Right cardiac atrium (tissue), 5 donors: ENCODE measurements at regions not wholly inside any gene's neighbourhood (a gene's known extent, or its start where the extent isn't known, plus 50 kb on each side); places are given as distances from the start of the nearest gene placed in this dataset.

ENCODE experiments used
- ATAC-seq, 2 donors: fragments of 200-7000 bp; cut with Tn5 transposase; one replicate each; pipeline versions ENCODE4 v1.8.0 to v1.9.1; 2020; ENCODE audit warnings: moderate library complexity in 2 of 2, mild to moderate bottlenecking in 1 of 2
- DNase-seq, 3 donors: peaks; one replicate each; pipeline ENCODE4 v3.0.0-alpha.2; 2020
- H3K27ac ChIP-seq: one replicate; pipeline ENCODE4 v1.5.1; 2013; ENCODE audit warnings: mild to moderate bottlenecking, low read length, control low read depth, moderate library complexity
- H3K27me3 ChIP-seq: one replicate; pipeline ENCODE4 v1.6.1; 2013; ENCODE audit not compliant: control insufficient read depth, insufficient read depth
- H3K4me1 ChIP-seq: one replicate; pipeline ENCODE4 v1.6.1; 2013; ENCODE audit warnings: low read length; ENCODE audit not compliant: control insufficient read depth, insufficient read depth
- H3K4me3 ChIP-seq: one replicate; pipeline ENCODE4 v1.5.1; 2013; ENCODE audit warnings: low read length, control low read depth
- H3K9me3 ChIP-seq: one replicate; pipeline ENCODE4 v1.6.1; 2013; ENCODE audit warnings: low read length; ENCODE audit not compliant: control insufficient read depth
- WGBS: extraction: QIAGEN DNeasy Blood & Tissue Kit; methylation state at CpG from one replicate; pipeline ENCODE4 v1.1.7; 2013; 5-methylcytosine and 5-hydroxymethylcytosine counted together
- intact Hi-C, 4 donors: fragments of 100-400 bp; cut with DNase I; formaldehyde crosslinking; loops; one replicate each; pipeline versions ENCODE4 v1.11.0 to v1.14.0; 2022 to 2023
- donor health status: healthy with polysubstance abuse.
- donor health status: DM: no; HTN: yes; CAD: no.
- donor health status: DM: no; HTN: no; CAD: no.
- donor health status: DM: no; HTN: yes; CAD: no; lungs with severe emphysema.
- donor health status: DM: yes; HTN: yes; CAD: no.

GRCh38 chr3:118755253-118755801, 279.3 kb downstream of the IGSF11 start:
- intact Hi-C loops = no loop called here
- H3K9me3 ChIP-seq = no peaks in the 10 kb centered on the region
- DNase-seq (no peak), ATAC-seq (no peak)
- WGBS = 39% methylated on average over 3 of the region's 3 CpGs
- H3K4me1 ChIP-seq = no peaks in the 10 kb centered on the region
- H3K4me3 ChIP-seq = no peak overlapping the region
- no peak overlapping the region for H3K27ac ChIP-seq
- no peaks in the 10 kb centered on the region for H3K27me3 ChIP-seq

- H3K27ac ChIP-seq = no peak overlapping the region
- no peaks in the 10 kb centered on the region for H3K4me1 ChIP-seq
- no peaks in the 10 kb centered on the region for H3K27me3 ChIP-seq
- DNase-seq = no peak
- no peaks in the 10 kb centered on the region for H3K9me3 ChIP-seq
- intact Hi-C loops = no loop called here
- ATAC-seq = no peak
- 67% methylated on average over 5 of the region's 5 CpGs for whole genome bisulfite sequencing
- no peak overlapping the region for H3K4me3 ChIP-seq
These were observed 273.9 kb downstream of the IGSF11 start for GRCh38 chr3:118760585-118761290.

GRCh38 chr3:118761291-118761606, 273.4 kb downstream of the IGSF11 start:
- intact Hi-C loops = no loop called here
- no peak for ATAC-seq

GRCh38 chr3:118765636-118766305, 268.9 kb downstream of the IGSF11 start:
- Histone ChIP-seq H3K27me3 (no peaks in the 10 kb centered on the region), H3K4me3 (no peak overlapping the region), H3K27ac (no peak overlapping the region), H3K9me3 (no peaks in the 10 kb centered on the region), H3K4me1 (no peaks in the 10 kb centered on the region)
- intact Hi-C loops = no loop called here
- no peak for DNase-seq
- WGBS = 89% methylated on average over 3 of the region's 3 CpGs
- no peak for ATAC-seq

More at GRCh38 chr3:118761291-118761606, 273.4 kb downstream of the IGSF11 start:
- no peaks in the 10 kb centered on the region for H3K9me3 ChIP-seq
- H3K27ac ChIP-seq = no peak overlapping the region
- no peak overlapping the region for H3K4me3 ChIP-seq
- H3K27me3 ChIP-seq = no peaks in the 10 kb centered on the region
- no peaks in the 10 kb centered on the region for H3K4me1 ChIP-seq
- no peak for DNase-seq

- H3K27ac ChIP-seq = no peak overlapping the region
- no peaks in the 10 kb centered on the region for H3K27me3 ChIP-seq
- no peaks in the 10 kb centered on the region for H3K9me3 ChIP-seq
- ATAC-seq (no peak), DNase-seq (no peak)
- intact Hi-C loops = no loop called here
- no peaks in the 10 kb centered on the region for H3K4me1 ChIP-seq
- no peak overlapping the region for H3K4me3 ChIP-seq
These were observed 268.4 kb downstream of the IGSF11 start for GRCh38 chr3:118766306-118766669.

- Histone ChIP-seq H3K4me3 (no peak overlapping the region), H3K27me3 (no peaks in the 10 kb centered on the region), H3K4me1 (no peaks in the 10 kb centered on the region), H3K27ac (no peak overlapping the region), H3K9me3 (no peaks in the 10 kb centered on the region)
- intact Hi-C loops = no loop called here
- WGBS = 71% methylated on average over 2 of the region's 2 CpGs
- no peak for ATAC-seq
- DNase-seq = no peak
These were observed 262.6 kb downstream of the IGSF11 start for GRCh38 chr3:118772036-118772435.

- no peak for ATAC-seq
These were observed 262.1 kb downstream of the IGSF11 start for GRCh38 chr3:118772547-118773011.

GRCh38 chr3:118775021-118775420, 259.6 kb downstream of the IGSF11 start:
- no peaks in the 10 kb centered on the region for H3K27me3 ChIP-seq
- intact Hi-C loops = no loop called here
- no peaks in the 10 kb centered on the region for H3K4me1 ChIP-seq
- ATAC-seq (no peak), DNase-seq (no peak)
- H3K4me3 ChIP-seq = no peak overlapping the region
- no peak overlapping the region for H3K27ac ChIP-seq
- H3K9me3 ChIP-seq = no peaks in the 10 kb centered on the region

More at GRCh38 chr3:118772547-118773011, 262.1 kb downstream of the IGSF11 start:
- Histone ChIP-seq H3K9me3 (no peaks in the 10 kb centered on the region), H3K27me3 (no peaks in the 10 kb centered on the region), H3K27ac (no peak overlapping the region), H3K4me3 (no peak overlapping the region), H3K4me1 (no peaks in the 10 kb centered on the region)
- DNase-seq = no peak
- intact Hi-C loops = no loop called here

GRCh38 chr3:118778201-118778600, 256.4 kb downstream of the IGSF11 start:
- DNase-seq (no peak), ATAC-seq (no peak)
- Histone ChIP-seq H3K27ac (no peak overlapping the region), H3K4me1 (no peaks in the 10 kb centered on the region), H3K4me3 (no peak overlapping the region), H3K27me3 (no peaks in the 10 kb centered on the region), H3K9me3 (no peaks in the 10 kb centered on the region)
- intact Hi-C loops = no loop called here
- WGBS = 77% methylated on average over 4 of the region's 4 CpGs

GRCh38 chr3:118781232-118781631, 253.4 kb downstream of the IGSF11 start:
- no peak for ATAC-seq
- Histone ChIP-seq H3K9me3 (no peaks in the 10 kb centered on the region), H3K27ac (no peak overlapping the region), H3K4me3 (no peak overlapping the region), H3K27me3 (no peaks in the 10 kb centered on the region), H3K4me1 (no peaks in the 10 kb centered on the region)
- WGBS = 65% methylated on average over 3 of the region's 3 CpGs
- intact Hi-C loops = no loop called here
- no peak for DNase-seq

- intact Hi-C loops = no loop called here
- Histone ChIP-seq H3K27ac (no peak overlapping the region), H3K4me3 (no peak overlapping the region), H3K9me3 (no peaks in the 10 kb centered on the region), H3K4me1 (no peaks in the 10 kb centered on the region), H3K27me3 (no peaks in the 10 kb centered on the region)
- no peak for DNase-seq
- ATAC-seq = no peak
- 12% methylated on average over 1 of the region's 1 CpG for WGBS
These were observed 252.8 kb downstream of the IGSF11 start for GRCh38 chr3:118781839-118782238.
